GM18499 (cell line): ENCODE measurements at regions not wholly inside any gene's neighbourhood (a gene's known extent, or its start where the extent isn't known, plus 50 kb on each side); places are given as distances from the start of the nearest gene placed in this dataset.

Source experiments
- ATAC-seq: cut with Tn5 transposase; IDR thresholded peaks from one replicate; pipeline ENCODE4 v1.9.1; 2021; ENCODE audit warnings: moderate number of reproducible peaks; ENCODE audit not compliant: insufficient read depth, unreplicated experiment

GRCh38 chr20:12614764-12615163 lies 394.0 kb upstream of the SPTLC3 start:
- ATAC-seq, result no peak

- ATAC-seq, result no peak
These were observed 391.7 kb upstream of the SPTLC3 start for GRCh38 chr20:12617076-12617475.

GRCh38 chr20:12623870-12624269 lies 384.9 kb upstream of the SPTLC3 start:
- no peak for ATAC-seq

GRCh38 chr20:12627485-12627884 lies 381.3 kb upstream of the SPTLC3 start:
- ATAC-seq, result no peak

GRCh38 chr20:12638633-12639312 lies 370.0 kb upstream of the SPTLC3 start:
- no peak for ATAC-seq

GRCh38 chr20:12640251-12640650 lies 368.5 kb upstream of the SPTLC3 start:
- ATAC-seq, result no peak

GRCh38 chr20:12641619-12642018 lies 367.2 kb upstream of the SPTLC3 start:
- no peak for ATAC-seq

- no peak for ATAC-seq
These were observed 364.3 kb upstream of the SPTLC3 start for GRCh38 chr20:12644461-12644860.

GRCh38 chr20:12649234-12649633 lies 359.5 kb upstream of the SPTLC3 start:
- ATAC-seq, result no peak

GRCh38 chr20:12653642-12654041 lies 355.1 kb upstream of the SPTLC3 start:
- no peak for ATAC-seq

GRCh38 chr20:12659942-12660341 lies 348.8 kb upstream of the SPTLC3 start:
- ATAC-seq, result no peak

- ATAC-seq, result no peak
These were observed 347.9 kb upstream of the SPTLC3 start for GRCh38 chr20:12660918-12661317.

- no peak for ATAC-seq
These were observed 338.5 kb upstream of the SPTLC3 start for GRCh38 chr20:12670301-12670700.

- no peak for ATAC-seq
These were observed 335.4 kb upstream of the SPTLC3 start for GRCh38 chr20:12673352-12673751.

- ATAC-seq, result no peak
These were observed 330.8 kb upstream of the SPTLC3 start for GRCh38 chr20:12677925-12678324.

- no peak for ATAC-seq
These were observed 329.3 kb upstream of the SPTLC3 start for GRCh38 chr20:12679447-12679846.

GRCh38 chr20:12682613-12683012 lies 326.2 kb upstream of the SPTLC3 start:
- ATAC-seq, result no peak

GRCh38 chr20:12687476-12687875 lies 321.3 kb upstream of the SPTLC3 start:
- no peak for ATAC-seq

- no peak for ATAC-seq
These were observed 312.8 kb upstream of the SPTLC3 start for GRCh38 chr20:12695937-12696336.

GRCh38 chr20:12698817-12699216 lies 310.0 kb upstream of the SPTLC3 start:
- ATAC-seq, result no peak

- no peak for ATAC-seq
These were observed 309.2 kb upstream of the SPTLC3 start for GRCh38 chr20:12699374-12700228.

GRCh38 chr20:12700701-12701100 lies 308.1 kb upstream of the SPTLC3 start:
- ATAC-seq, result no peak
